Endodermal cell (in vitro differentiated cells): ENCODE measurements at regions not wholly inside any gene's neighbourhood (a gene's known extent, or its start where the extent isn't known, plus 50 kb on each side); places are given as distances from the start of the nearest gene placed in this dataset.

Experiments used
- DNase-seq: peaks from one replicate; pipeline ENCODE4 v3.0.0-alpha.2; 2017
- H3K27ac ChIP-seq: 2 replicates; pipeline ENCODE4 v1.5.1; 2013; ENCODE audit warnings: mild to moderate bottlenecking, low read depth, low read length, moderate library complexity
- H3K27me3 ChIP-seq: 2 replicates; pipeline ENCODE4 v1.6.1; 2013; ENCODE audit warnings: mild to moderate bottlenecking, low read length, moderate library complexity; ENCODE audit not compliant: insufficient read depth, control insufficient read depth, poor library complexity, severe bottlenecking
- H3K36me3 ChIP-seq: 2 replicates; pipeline ENCODE4 v1.7.0; 2013; ENCODE audit warnings: mild to moderate bottlenecking, low read length, moderate library complexity; ENCODE audit not compliant: control insufficient read depth, insufficient read depth
- H3K4me1 ChIP-seq: one replicate; pipeline ENCODE4 v1.7.0; 2013; ENCODE audit warnings: low read length; ENCODE audit not compliant: control insufficient read depth, insufficient read depth
- H3K4me3 ChIP-seq: 2 replicates; pipeline ENCODE4 v1.5.1; 2013; ENCODE audit warnings: mild to moderate bottlenecking, low read length, moderate library complexity
- H3K9ac ChIP-seq: 2 replicates; pipeline ENCODE4 v1.6.1; 2013; ENCODE audit warnings: mild to moderate bottlenecking, low read length, moderate library complexity; ENCODE audit not compliant: poor library complexity, severe bottlenecking; ENCODE audit errors: extremely low read depth
- H3K9me3 ChIP-seq: 2 replicates; pipeline ENCODE4 v1.6.1; 2013; ENCODE audit warnings: mild to moderate bottlenecking, low read length, moderate library complexity; ENCODE audit not compliant: control insufficient read depth
- H3K27ac Mint-ChIP-seq: 2 replicates; pipeline ENCODE4 v1.8.0; 2020; ENCODE audit warnings: mixed read lengths
- H3K27me3 Mint-ChIP-seq: 2 replicates; pipeline ENCODE4 v1.8.0; 2021; ENCODE audit warnings: mild to moderate bottlenecking, mixed read lengths; ENCODE audit not compliant: insufficient read depth
- H3K36me3 Mint-ChIP-seq: 2 replicates; pipeline ENCODE4 v1.8.0; 2020; ENCODE audit warnings: low read depth, mixed read lengths
- H3K4me1 Mint-ChIP-seq: 2 replicates; pipeline ENCODE4 v1.8.0; 2020; ENCODE audit warnings: mixed read lengths
- H3K4me3 Mint-ChIP-seq: 2 replicates; pipeline ENCODE4 v1.8.0; 2020; ENCODE audit warnings: mild to moderate bottlenecking, moderate library complexity, mixed read lengths
- H3K9me3 Mint-ChIP-seq: 2 replicates; pipeline ENCODE4 v1.8.0; 2020; ENCODE audit warnings: mild to moderate bottlenecking, mixed read lengths
- CTCF ChIP-seq: fragments of 200-600 bp; sonication (generic); conservative IDR thresholded peaks from 2 replicates; pipeline ENCODE4 v1.5.0; 2021; ENCODE audit warnings: antibody characterized with exemption, mild to moderate bottlenecking
- WGBS, 2 experiments: methylation state at CpG; one replicate each; pipeline versions ENCODE4 v1.1.5 to v1.1.7; 2013; ENCODE audit warnings: missing lambda C conversion rate in 2 of 2, mixed read lengths in 1 of 2; ENCODE audit not compliant: insufficient coverage in 1 of 2, insufficient read length in 1 of 2; 5-methylcytosine and 5-hydroxymethylcytosine counted together

DNA sequence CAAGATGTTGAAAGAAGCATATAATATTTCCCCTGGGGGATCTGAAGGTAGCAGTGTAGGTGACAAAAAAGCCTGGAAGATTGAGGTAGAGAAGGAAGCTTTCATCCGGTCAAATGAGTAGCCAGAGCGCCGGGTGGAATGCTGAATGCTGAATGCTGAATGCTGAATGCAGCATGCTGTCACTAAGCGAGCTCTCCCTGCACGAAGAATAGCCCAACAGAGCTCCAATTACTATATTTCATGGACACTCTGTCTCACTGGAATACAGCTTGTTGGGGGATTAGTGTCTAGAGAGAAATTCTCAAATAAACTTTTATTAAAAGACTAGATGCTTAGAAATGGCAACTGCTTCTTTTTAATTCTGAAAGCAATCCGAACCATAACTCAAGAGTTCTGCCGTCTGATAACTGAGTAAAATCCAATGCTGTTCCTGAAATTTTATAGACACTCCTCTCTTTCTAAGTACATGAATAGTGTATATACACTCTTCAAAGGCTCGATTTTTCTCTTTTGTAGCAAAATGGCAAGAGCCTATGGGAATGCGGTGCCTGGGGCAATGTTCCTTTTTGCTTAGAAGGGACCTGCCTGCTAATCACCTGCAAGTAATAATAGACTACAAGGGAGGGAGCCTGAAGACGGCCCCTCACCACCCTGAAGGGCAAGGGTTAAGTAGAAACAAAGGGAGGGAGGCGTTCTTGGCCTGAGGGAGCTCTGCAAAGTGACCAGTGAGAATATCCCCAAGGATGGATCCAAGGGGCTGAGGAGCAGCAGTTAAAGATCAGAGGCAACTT lies 203.7 kb upstream of the ESRRG start:
- Histone ChIP-seq H3K27ac (no peak overlapping the region), H3K9me3 (no peaks in the 10 kb centered on the region), H3K27me3 (no peaks in the 10 kb centered on the region), H3K4me3 (no peak overlapping the region), H3K9ac (no peak overlapping the region), H3K36me3 (no peaks in the 10 kb centered on the region), H3K4me1 (peaks cover 7% of the 10 kb centered on the region)
- H3K27ac Mint-ChIP-seq: no peak overlapping the region
- no peak for DNase-seq
- no peaks in the 10 kb centered on the region for H3K9me3 Mint-ChIP-seq
- no peaks in the 10 kb centered on the region for H3K27me3 Mint-ChIP-seq
- 74 to 77% methylated on average over 5 to 11 of the region's 11 CpGs for WGBS, 2 experiments
- H3K36me3 Mint-ChIP-seq: no peaks in the 10 kb centered on the region
- peaks cover 45% of the 10 kb centered on the region for H3K4me1 Mint-ChIP-seq
- no peak for TF ChIP-seq CTCF
- H3K4me3 Mint-ChIP-seq: no peak overlapping the region

DNA sequence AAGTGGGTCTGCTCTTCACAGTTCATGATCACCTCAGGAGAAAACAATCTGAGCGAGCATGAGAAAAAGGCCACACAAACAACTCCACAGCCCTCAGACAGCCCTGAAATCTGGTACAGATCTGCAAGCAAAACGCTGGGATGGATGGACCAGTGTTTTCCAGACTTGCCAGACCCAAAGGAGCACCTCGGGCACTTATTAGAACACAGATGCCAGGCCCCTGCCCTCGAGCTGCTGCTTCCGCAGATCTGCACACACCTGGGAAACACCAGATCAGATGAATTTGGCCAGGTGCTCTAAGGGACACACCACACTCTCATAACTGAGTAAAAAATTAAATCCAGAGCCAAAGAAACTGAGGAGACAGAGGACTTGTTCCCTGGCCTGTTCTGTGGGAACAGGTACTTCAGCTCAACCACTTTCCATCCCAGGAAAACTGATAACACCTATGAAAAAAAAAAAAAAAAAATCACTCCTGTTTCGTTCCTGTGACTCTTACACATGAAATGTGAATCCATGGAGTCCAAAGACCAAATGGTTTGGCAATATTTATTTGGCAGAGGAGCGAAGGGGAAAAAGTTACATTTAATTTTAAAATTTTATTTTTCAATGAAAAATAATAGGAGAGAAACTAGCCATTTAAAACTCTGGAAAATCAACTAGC lies 202.9 kb upstream of the ESRRG start:
- Mint-ChIP-seq H3K9me3 (no peaks in the 10 kb centered on the region), H3K27me3 (no peaks in the 10 kb centered on the region), H3K4me1 (peaks cover 51% of the 10 kb centered on the region), H3K27ac (no peak overlapping the region), H3K36me3 (no peaks in the 10 kb centered on the region), H3K4me3 (no peak overlapping the region)
- Histone ChIP-seq H3K36me3 (no peaks in the 10 kb centered on the region), H3K9me3 (no peaks in the 10 kb centered on the region), H3K9ac (no peak overlapping the region), H3K4me3 (no peak overlapping the region), H3K27ac (no peak overlapping the region), H3K27me3 (no peaks in the 10 kb centered on the region), H3K4me1 (peaks cover 7% of the 10 kb centered on the region)
- DNase-seq: no peak
- WGBS, 2 experiments: 95% methylated on average over 4 to 7 of the region's 7 CpGs
- TF ChIP-seq CTCF: no peak

GRCh38 chr1:216924732-216925131 lies 201.5 kb upstream of the ESRRG start:
- Histone ChIP-seq H3K9ac (no peak overlapping the region), H3K27me3 (no peaks in the 10 kb centered on the region), H3K4me3 (no peak overlapping the region), H3K27ac (no peak overlapping the region), H3K4me1 (peaks cover 7% of the 10 kb centered on the region), H3K9me3 (no peaks in the 10 kb centered on the region), H3K36me3 (no peaks in the 10 kb centered on the region)
- TF ChIP-seq CTCF: no peak
- no peak for DNase-seq
- Mint-ChIP-seq H3K4me3 (no peak overlapping the region), H3K36me3 (no peaks in the 10 kb centered on the region), H3K27ac (no peak overlapping the region), H3K27me3 (no peaks in the 10 kb centered on the region), H3K4me1 (peaks cover 51% of the 10 kb centered on the region), H3K9me3 (no peaks in the 10 kb centered on the region)
- 96 to 100% methylated on average over 1 to 3 of the region's 4 CpGs for WGBS, 2 experiments
